Dermis blood vessel endothelial cell (primary cell): ENCODE measurements at regions not wholly inside any gene's neighbourhood (a gene's known extent, or its start where the extent isn't known, plus 50 kb on each side); places are given as distances from the start of the nearest gene placed in this dataset.
A peak's percentile ranks its signal among the peaks of the same experiment; 100 is the strongest.

Experiments used
- DNase-seq: peaks from one replicate; pipeline ENCODE4 v3.0.0; 2010

DNA sequence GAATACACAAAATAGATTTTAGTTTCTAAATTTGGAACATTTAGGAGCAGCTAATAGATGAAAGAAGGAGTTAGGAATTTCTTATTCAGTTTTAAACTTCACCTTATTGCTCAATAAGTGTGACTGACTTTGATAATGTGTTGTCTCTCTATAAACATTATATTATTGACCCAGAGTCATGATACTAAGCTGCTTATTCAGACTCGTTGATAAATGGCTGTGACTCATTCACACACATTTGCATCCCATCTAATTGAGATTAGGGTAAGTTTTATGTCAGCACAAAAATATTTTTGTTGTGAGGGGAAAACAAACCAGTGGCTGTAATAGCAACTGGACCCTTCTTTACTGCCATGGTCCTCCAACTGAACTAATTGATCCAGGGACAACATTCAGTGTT lies 137.6 kb downstream of the GOLIM4 start:
- DNase-seq = no peak

- no peak for DNase-seq
Measured at GRCh38 chr3:167952969-167953368, 142.8 kb downstream of the GOLIM4 start.

- DNase-seq = no peak
Measured at GRCh38 chr3:167950212-167950611, 145.5 kb downstream of the GOLIM4 start.

- DNase-seq = peak; percentile 31
Measured at GRCh38 chr3:167941234-167941995, 154.3 kb downstream of the GOLIM4 start.

- DNase-seq = no peak
Measured at GRCh38 chr3:167940241-167940640, 155.5 kb downstream of the GOLIM4 start.

DNA sequence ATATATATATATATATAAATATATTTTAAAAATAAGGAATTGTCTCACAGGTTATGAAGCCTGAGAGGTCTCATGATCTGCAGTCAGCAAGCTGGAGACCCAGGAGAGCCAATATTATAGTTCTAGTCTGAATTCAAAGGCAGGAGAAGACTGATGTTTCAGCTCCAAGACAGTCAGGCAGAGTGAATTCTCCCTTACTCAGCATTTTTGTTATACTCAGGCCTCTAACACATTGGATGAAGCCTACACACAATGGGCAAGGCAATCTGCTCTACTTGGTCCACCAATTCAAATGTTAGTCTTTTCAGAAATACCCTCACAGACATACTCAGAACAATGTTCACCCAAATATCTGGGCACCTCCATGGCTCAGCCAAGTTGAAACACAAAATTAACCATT lies 157.2 kb downstream of the GOLIM4 start:
- no peak for DNase-seq

DNA sequence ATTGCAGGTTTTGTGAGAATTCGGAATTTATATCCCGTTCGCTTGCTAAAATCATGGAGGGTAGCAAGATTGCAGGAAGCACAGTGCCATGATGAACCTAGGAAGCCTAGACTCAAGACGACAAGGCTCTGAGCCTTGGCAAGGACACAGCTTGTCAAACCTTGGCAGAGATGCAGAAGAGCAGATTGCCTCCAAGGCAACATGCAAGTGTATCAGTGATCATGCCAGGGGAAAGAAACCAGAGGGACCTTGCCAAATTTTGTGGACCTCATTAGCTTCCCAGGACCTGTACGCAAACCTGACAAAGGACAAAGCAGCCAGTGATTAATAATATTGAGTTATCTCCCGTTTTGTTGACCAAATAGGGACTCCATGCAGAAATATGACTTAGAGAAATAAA lies 159.7 kb downstream of the GOLIM4 start:
- DNase-seq = no peak

DNA sequence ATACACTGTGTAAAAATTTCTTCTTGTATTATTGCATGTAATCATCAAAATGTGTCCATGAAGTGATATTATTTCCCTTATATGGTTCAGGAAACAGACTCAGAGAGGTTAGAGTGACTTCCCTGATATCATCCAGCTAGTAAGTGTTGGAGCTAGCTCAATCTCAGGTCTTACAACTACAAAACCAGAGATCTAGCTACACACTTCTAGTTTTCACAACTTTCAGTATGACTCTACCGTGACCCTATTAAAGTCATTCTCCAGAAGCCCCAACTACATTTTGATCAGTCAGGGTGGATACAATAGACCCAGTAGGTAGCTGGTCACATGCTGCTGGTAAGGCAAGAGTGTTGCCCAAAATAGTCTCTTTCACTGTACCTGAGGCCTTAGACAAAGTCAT lies 165.3 kb downstream of the GOLIM4 start:
- no peak for DNase-seq

GRCh38 chr3:167929968-167930367 lies 165.8 kb downstream of the GOLIM4 start:
- no peak for DNase-seq

DNA sequence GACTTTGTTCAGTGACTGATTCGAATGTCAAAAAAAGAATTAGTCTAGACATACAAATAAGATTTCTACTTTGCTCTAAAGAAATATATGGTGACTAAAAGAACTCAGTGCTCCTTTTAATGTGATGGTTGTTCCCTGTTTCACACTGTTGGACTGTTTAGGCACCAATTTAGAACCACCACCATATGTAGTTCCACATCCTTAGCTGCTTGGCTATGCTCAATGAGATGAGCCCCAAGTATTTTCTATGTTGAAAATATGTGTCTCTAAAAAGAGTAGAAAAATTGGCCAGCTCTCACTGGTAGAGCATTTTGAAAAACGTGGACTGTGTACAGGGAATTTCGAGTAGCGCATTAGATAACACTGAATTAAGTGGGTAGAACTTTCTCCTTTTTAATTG lies 167.3 kb downstream of the GOLIM4 start:
- no peak for DNase-seq

DNA sequence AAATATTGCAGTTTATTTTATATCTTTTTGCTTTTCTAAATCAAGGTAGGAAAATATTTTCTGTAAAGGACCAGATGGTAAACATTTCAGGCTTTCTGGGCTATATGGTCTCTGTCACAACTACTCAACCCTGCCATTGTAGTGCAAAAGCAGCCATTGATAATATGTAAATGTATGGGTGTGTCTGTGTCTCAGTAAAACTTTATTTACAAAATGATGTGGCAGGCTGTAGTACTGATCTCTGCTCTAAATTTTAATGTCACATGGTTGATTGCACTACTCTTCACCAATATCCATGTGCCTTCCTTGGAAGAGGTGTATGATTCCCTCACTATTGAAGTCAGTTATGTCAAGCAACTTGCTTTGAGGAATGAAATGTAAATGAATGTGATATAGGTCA lies 175.0 kb downstream of the GOLIM4 start:
- no peak for DNase-seq

GRCh38 chr3:167919590-167919989 lies 176.1 kb downstream of the GOLIM4 start:
- no peak for DNase-seq

GRCh38 chr3:167918686-167919085 lies 177.0 kb downstream of the GOLIM4 start:
- DNase-seq = no peak

DNA sequence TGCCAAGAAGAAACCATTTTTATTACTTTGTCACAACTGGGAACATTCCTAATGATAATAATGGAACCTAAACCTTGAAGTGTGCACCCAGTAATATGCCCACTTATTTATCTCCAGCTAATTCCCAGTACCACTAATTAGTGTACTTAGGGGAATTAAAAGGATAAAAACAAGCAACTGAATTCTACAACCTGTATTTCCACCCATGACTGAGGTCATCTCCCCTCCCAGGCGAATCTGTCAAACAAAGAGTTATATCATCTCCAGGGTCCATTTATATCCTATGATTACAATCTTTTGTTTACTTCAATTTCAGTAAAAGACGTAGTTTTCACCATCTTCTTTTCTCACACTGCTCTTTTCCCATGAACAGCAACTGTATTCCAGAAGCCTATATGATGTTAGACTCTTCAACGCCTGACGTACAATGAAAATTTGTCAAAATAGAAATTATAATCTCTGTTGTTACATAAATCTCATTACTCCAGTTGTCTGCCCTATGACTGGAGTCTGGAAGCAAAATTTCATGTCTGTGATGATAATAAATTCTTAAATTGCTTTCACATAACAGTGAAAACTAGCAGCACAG lies 177.6 kb downstream of the GOLIM4 start:
- no peak for DNase-seq

- no peak for DNase-seq
Measured at GRCh38 chr3:167913219-167913835, 177.8 kb downstream of the SERPINI1 start.

DNA sequence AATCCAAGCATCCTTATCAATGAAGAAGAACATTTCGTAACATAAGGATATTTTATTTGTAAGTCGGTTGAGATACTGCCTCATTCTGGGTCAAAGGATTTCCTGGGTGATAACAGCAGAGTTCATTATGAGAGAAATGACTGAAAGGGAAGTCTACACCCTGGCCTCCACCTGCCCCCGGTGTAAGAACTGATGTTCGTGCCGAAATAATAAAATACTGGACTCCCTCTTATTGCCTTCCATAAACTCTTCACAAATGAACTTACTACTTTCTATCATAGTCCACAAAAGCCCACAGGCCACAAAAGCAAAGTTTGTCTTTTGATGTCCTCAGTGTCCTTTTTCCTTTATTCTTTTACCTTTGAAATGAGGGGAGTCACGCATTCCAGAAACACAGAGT lies 174.4 kb downstream of the SERPINI1 start:
- no peak for DNase-seq

DNA sequence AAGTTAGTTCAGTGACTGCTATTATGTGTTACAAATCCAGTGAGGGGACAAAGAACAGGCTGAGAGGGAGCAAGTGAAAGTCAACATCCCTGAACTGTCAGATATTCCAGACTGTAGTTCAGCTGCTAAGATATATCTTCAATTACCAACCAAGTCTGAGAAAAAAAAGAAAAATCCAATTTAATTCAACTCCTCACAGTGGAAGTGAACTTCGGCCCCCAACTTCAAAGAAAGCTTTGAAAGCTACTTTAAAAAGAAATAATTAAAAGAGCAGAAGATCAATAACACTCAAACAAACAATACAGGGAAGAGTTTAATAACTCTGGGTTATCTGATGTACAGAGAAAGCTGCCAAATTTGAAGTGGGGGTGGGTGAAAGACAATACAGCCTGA lies 174.0 kb downstream of the SERPINI1 start:
- no peak for DNase-seq

DNA sequence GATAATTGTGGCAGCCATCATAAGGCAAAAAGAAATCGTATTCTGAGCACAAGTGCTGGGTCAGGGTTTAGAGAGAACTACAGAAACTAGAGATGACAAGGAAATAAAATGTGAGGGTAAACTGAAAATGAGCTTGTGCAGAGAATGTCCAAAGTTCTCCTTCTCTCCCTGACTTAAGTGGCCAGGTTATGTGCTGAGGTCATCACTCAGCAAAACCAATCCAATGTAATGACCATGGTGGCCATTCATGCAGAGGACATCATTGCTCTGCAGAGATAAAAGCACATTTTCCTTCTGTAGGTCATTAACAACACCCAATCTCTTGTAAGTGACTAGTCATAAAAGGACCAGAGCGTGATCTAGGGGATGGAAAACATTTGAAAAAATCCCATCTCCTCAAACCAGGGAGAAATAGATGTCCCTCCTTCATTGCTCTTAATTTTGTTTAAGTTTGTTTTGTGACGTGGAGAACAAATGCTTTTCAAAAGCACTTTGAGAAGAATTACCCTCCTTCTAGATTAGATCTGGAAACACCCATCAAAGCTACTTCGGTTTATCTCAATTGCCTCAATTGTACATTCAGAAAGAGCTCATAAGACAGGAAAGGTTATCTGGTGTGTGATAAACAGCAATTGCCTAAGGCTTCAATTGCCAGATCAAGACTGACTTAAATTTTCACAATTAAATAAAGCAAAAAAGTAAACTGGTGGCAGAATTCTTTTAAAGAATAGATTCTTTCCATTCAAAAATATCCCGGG lies 173.4 kb downstream of the SERPINI1 start:
- no peak for DNase-seq

DNA sequence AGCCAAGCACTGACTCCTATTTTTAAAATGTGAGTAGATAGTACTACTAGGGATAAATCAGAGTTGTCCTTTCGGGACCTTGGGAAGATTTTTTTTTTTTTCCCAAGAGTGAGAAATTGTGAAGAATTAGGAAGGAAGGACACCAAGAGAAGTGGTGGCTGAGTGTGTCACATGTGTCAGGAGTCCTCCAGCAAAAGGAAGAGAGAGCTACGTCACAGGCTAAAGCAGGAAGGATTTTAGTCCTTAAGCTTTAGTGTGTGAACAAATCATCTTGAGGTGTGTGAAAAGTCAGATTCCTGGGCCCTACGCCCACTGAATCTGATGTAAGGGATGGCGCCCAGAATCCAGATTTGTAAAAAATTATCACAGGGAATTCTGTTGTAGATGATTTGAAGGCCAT lies 172.7 kb downstream of the SERPINI1 start:
- no peak for DNase-seq

- no peak for DNase-seq
Measured at GRCh38 chr3:167901138-167901537, 165.6 kb downstream of the SERPINI1 start.

DNA sequence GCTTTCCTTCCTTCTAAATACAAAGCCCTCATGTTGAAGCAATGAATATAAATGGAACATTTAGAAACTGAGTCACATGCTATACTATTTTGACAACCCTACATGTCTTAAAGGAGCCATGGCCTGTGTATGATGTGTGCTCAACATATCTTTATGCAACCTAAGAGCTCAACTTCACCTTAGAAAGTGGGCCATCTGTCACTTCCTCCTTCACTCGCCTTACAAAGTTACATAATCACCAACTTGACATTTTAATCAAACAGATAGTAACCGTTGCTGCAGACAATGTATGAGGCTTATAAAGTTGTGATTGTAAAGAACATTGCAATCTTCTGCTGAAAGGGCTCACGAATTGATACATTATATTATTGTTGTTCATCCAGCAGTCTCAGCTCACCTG lies 163.6 kb downstream of the SERPINI1 start:
- no peak for DNase-seq

DNA sequence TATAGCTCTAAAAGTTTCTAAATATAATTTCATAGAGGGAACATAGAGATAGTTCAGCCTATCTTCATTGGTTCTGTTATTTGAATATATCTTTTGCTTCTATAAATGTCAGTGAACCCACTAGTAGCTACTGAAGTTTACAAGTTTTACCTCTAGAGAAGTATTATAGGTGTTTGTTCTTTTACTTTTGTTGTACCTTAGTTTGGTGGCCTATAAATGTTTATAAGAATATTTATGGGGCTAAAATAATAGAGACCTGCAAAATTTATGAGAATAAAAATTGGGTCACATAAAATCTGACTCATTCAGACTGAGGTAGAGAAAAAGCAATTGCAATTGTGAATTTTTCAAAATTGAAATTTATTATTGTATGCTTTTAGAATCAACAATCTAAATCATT lies 162.6 kb downstream of the SERPINI1 start:
- no peak for DNase-seq

DNA sequence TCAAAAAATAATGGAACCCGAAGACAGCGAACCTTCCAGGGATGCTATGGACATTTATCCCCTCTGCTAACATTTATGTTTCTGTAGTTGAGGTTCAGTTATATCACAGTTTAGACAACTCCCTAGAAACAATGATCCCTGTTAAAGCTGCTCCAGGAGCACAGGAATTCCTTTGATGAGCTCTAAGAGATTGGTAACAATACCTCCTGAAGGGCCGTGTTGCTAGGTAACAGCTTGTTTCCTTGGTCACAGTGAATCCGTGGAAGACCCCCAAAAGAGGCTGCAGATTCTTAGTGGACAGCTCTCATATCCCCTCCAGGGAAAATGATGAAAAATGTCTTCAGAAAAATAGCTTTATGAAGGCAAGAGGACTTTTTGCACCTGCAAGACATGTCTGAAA lies 160.2 kb downstream of the SERPINI1 start:
- no peak for DNase-seq

DNA sequence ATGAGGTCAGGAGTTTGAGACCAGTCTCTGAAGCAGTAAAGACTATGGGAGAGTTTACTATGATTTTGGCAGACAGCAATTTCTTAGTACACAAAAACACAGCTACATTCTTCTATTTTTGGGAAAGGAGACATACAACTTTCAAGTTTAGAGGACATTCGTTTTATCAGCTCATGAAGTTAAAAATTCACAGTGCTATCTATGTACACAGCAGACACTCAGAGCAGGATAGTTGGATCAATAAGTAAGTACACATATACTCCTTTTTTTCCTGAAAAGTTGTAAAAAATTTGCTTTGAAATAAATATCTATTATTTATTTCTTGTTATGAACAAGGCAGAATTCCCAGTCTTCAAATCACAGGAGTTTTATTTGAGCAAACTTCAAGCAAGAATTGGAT lies 159.7 kb downstream of the SERPINI1 start:
- no peak for DNase-seq
